Activated naive CD8-positive, alpha-beta T cell treated with anti-CD3 and anti-CD28 coated beads, Interleukin-2, amount 10 ng/mL, durations not matched to agents 7 days and 5 days (primary cell): ENCODE measurements at regions not wholly inside any gene's neighbourhood (a gene's known extent, or its start where the extent isn't known, plus 50 kb on each side); places are given as distances from the start of the nearest gene placed in this dataset.

Experiments
- ATAC-seq: fragments of 150-1000 bp; cut with Tn5 transposase; one replicate; pipeline ENCODE4 v1.10.0; 2021; ENCODE audit warnings: low read depth, moderate library complexity
- POLR2A ChIA-PET: fragments of 350-600 bp; sonication (Branson Sonifier 250); formaldehyde crosslinking; loops from one replicate; lab custom pipeline; 2021; ENCODE audit warnings: antibody characterized with exemption; lab: Charles Lee
- DNase-seq: peaks from one replicate; pipeline ENCODE4 v3.0.0; 2021
- H3K27ac Mint-ChIP-seq: one replicate; pipeline ENCODE4 v1.8.0; 2022; ENCODE audit warnings: mild to moderate bottlenecking, mixed read lengths
- H3K27me3 Mint-ChIP-seq: one replicate; pipeline ENCODE4 v1.8.0; 2022; ENCODE audit warnings: mild to moderate bottlenecking, moderate library complexity, mixed read lengths
- H3K36me3 Mint-ChIP-seq: one replicate; pipeline ENCODE4 v1.8.0; 2021; ENCODE audit warnings: mild to moderate bottlenecking, mixed read lengths
- H3K4me1 Mint-ChIP-seq: one replicate; pipeline ENCODE4 v1.8.0; 2021; ENCODE audit warnings: mixed read lengths
- H3K4me3 Mint-ChIP-seq: one replicate; pipeline ENCODE4 v1.8.0; 2022; ENCODE audit warnings: mild to moderate bottlenecking, moderate library complexity, mixed read lengths
- H3K9me3 Mint-ChIP-seq: one replicate; pipeline ENCODE4 v1.8.0; 2021; ENCODE audit warnings: mixed read lengths

GRCh38 chr3:40992023-40992422 lies 207.3 kb upstream of the CTNNB1 start:
- no peak overlapping the region for H3K4me3 Mint-ChIP-seq
- POLR2A ChIA-PET: no interaction called here
- no peak overlapping the region for H3K27ac Mint-ChIP-seq
- peaks cover 20% of the 10 kb centered on the region for H3K27me3 Mint-ChIP-seq
- no peaks in the 10 kb centered on the region for H3K4me1 Mint-ChIP-seq
- DNase-seq (no peak), ATAC-seq (no peak)
- H3K9me3 Mint-ChIP-seq: no peaks in the 10 kb centered on the region
- H3K36me3 Mint-ChIP-seq: no peaks in the 10 kb centered on the region

DNA sequence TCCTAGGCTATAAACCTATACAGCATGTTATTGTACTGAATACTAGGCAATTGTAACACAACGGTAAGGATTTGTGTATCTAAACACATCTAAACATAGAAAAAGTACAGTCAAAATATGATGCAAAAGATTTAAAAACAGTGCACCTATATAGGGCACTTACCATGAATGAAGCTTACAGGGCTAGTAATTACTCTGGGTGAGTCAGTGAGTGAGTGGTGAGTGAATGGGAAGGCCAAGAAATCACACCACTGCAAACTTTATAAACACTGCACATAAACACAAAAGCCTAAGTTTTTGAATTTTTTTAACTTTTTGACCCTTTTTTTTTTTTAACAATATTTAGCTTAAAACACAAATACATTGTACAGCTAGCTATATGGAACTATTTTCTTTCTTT lies 204.7 kb upstream of the CTNNB1 start:
- no peak for DNase-seq
- H3K4me1 Mint-ChIP-seq: no peaks in the 10 kb centered on the region
- H3K36me3 Mint-ChIP-seq: no peaks in the 10 kb centered on the region
- H3K27ac Mint-ChIP-seq: no peak overlapping the region
- ATAC-seq: no peak
- H3K9me3 Mint-ChIP-seq: no peaks in the 10 kb centered on the region
- POLR2A ChIA-PET: no interaction called here
- H3K27me3 Mint-ChIP-seq: peaks cover 12% of the 10 kb centered on the region
- H3K4me3 Mint-ChIP-seq: no peak overlapping the region

GRCh38 chr3:40995271-40995670 lies 204.0 kb upstream of the CTNNB1 start:
- H3K36me3 Mint-ChIP-seq: no peaks in the 10 kb centered on the region
- no peaks in the 10 kb centered on the region for H3K4me1 Mint-ChIP-seq
- ATAC-seq (no peak), DNase-seq (no peak)
- no peaks in the 10 kb centered on the region for H3K9me3 Mint-ChIP-seq
- POLR2A ChIA-PET: no interaction called here
- peaks cover 8% of the 10 kb centered on the region for H3K27me3 Mint-ChIP-seq
- H3K27ac Mint-ChIP-seq: no peak overlapping the region
- no peak overlapping the region for H3K4me3 Mint-ChIP-seq

GRCh38 chr3:40996382-40996781 lies 202.9 kb upstream of the CTNNB1 start:
- H3K4me3 Mint-ChIP-seq: no peak overlapping the region
- H3K36me3 Mint-ChIP-seq: no peaks in the 10 kb centered on the region
- POLR2A ChIA-PET: no interaction called here
- H3K27me3 Mint-ChIP-seq: peaks cover 8% of the 10 kb centered on the region
- H3K27ac Mint-ChIP-seq: no peak overlapping the region
- DNase-seq (no peak), ATAC-seq (no peak)
- no peaks in the 10 kb centered on the region for H3K4me1 Mint-ChIP-seq
- no peaks in the 10 kb centered on the region for H3K9me3 Mint-ChIP-seq

GRCh38 chr3:40996827-40997710 lies 202.2 kb upstream of the CTNNB1 start:
- Mint-ChIP-seq H3K4me3 (no peak overlapping the region), H3K27ac (no peak overlapping the region), H3K4me1 (no peaks in the 10 kb centered on the region), H3K36me3 (no peaks in the 10 kb centered on the region), H3K27me3 (peaks cover 8% of the 10 kb centered on the region), H3K9me3 (no peaks in the 10 kb centered on the region)
- ATAC-seq (no peak), DNase-seq (no peak)
- POLR2A ChIA-PET: no interaction called here

GRCh38 chr3:40997711-40998519 lies 201.4 kb upstream of the CTNNB1 start:
- no peaks in the 10 kb centered on the region for H3K9me3 Mint-ChIP-seq

DNA sequence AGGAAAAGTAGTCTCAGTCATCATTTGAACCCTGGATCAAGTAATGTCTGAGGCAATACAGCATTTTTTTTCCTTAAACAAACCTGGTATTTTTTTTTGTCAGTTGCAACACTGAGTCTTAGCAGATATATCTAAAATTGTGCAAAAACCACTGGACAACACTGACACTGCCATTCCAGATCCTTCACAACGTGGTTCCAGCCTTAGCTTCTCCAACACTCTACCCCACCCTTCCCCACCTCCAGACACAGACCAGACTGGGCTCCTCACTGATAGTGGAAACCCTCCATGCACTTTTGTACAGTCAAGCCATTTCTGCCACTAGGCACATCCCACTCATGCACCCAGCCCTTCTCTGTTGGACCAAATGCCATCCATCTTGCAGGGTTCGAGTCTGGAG lies 199.6 kb upstream of the CTNNB1 start:
- Mint-ChIP-seq H3K27ac (no peak overlapping the region), H3K9me3 (no peaks in the 10 kb centered on the region), H3K4me1 (no peaks in the 10 kb centered on the region), H3K4me3 (no peak overlapping the region), H3K36me3 (no peaks in the 10 kb centered on the region), H3K27me3 (no peaks in the 10 kb centered on the region)
- no peak for ATAC-seq
- POLR2A ChIA-PET: no interaction called here
- no peak for DNase-seq

More at GRCh38 chr3:40997711-40998519, 201.4 kb upstream of the CTNNB1 start:
- DNase-seq: no peak
- Mint-ChIP-seq H3K4me3 (no peak overlapping the region), H3K27ac (no peak overlapping the region), H3K36me3 (no peaks in the 10 kb centered on the region), H3K27me3 (peaks cover 8% of the 10 kb centered on the region), H3K4me1 (no peaks in the 10 kb centered on the region)
- no peak for ATAC-seq
- POLR2A ChIA-PET: no interaction called here

DNA sequence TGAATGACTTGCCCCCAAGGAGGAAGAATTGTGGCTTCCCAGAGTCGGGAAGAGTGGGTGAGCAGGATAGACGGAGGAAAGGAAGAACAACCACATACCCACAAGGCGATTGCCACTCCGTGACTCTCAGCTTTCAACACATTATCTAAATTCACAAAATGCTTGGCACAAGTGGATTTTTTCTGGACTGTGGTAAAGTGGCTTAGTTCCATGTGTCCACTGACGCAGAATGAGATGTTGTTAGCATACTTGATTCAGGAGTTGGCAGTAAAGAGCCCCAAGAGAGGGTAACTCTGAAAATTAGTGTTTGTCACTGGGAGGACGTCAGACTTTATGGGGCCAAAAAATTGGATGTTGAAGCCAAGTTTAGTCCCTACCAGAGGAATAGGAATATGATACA lies 198.8 kb upstream of the CTNNB1 start:
- H3K36me3 Mint-ChIP-seq: no peaks in the 10 kb centered on the region
- H3K27ac Mint-ChIP-seq: no peak overlapping the region
- no peak for DNase-seq
- H3K4me3 Mint-ChIP-seq: no peak overlapping the region
- ATAC-seq: no peak
- no peaks in the 10 kb centered on the region for H3K9me3 Mint-ChIP-seq
- H3K4me1 Mint-ChIP-seq: no peaks in the 10 kb centered on the region
- POLR2A ChIA-PET: no interaction called here
- no peaks in the 10 kb centered on the region for H3K27me3 Mint-ChIP-seq

GRCh38 chr3:41001556-41001955 lies 197.7 kb upstream of the CTNNB1 start:
- Mint-ChIP-seq H3K36me3 (no peaks in the 10 kb centered on the region), H3K4me3 (no peak overlapping the region), H3K4me1 (no peaks in the 10 kb centered on the region), H3K27me3 (peaks cover under 1% of the 10 kb centered on the region), H3K27ac (no peak overlapping the region), H3K9me3 (no peaks in the 10 kb centered on the region)
- ATAC-seq (no peak), DNase-seq (no peak)
- POLR2A ChIA-PET: no interaction called here

DNA sequence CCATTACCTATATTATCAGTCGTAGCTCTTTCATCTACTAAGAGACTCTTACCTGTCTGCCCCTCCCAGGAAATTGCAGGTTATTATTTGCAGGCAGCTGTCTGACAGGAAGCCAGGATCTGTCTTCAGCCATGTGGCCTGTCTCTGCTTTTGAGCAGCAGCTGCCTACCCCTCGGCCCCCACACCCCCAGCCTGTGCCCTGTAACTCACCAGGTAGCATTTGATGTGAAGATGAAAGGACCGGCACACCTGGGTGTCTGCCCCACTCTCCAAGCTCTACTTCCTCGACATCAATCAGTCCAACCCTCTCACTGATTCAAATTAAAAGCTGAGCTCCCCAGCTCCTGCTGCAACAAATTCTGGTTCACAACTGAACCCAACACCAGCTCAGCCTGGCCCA lies 197.2 kb upstream of the CTNNB1 start:
- DNase-seq: no peak
- peaks cover 3% of the 10 kb centered on the region for H3K27me3 Mint-ChIP-seq
- no peak overlapping the region for H3K4me3 Mint-ChIP-seq
- POLR2A ChIA-PET: no interaction called here
- no peaks in the 10 kb centered on the region for H3K4me1 Mint-ChIP-seq
- no peak overlapping the region for H3K27ac Mint-ChIP-seq
- H3K9me3 Mint-ChIP-seq: no peaks in the 10 kb centered on the region
- no peaks in the 10 kb centered on the region for H3K36me3 Mint-ChIP-seq
- no peak for ATAC-seq

DNA sequence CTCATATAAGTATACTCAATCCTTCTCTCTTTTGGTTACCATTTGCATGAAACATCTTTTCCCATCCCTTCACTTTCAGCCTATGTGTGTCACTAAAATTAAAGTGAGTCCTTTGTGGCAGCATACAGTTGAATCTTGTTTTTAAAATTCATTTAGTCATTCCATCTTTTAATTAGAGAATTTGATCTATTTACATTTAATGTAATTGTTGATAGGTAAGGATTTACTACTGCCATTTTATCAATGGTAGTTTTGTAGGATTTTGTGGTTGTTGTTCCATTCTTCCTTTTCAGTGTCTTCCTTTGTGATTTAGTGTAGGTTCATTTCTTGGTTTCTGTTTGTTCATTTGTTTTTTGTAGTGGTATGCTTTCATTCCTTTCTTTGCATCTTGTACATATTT lies 191.9 kb upstream of the CTNNB1 start:
- H3K27me3 Mint-ChIP-seq: peaks cover 3% of the 10 kb centered on the region
- no peaks in the 10 kb centered on the region for H3K4me1 Mint-ChIP-seq
- H3K36me3 Mint-ChIP-seq: peaks cover 1% of the 10 kb centered on the region
- H3K4me3 Mint-ChIP-seq: no peak overlapping the region
- DNase-seq (no peak), ATAC-seq (no peak)
- H3K27ac Mint-ChIP-seq: no peak overlapping the region
- POLR2A ChIA-PET: no interaction called here
- peaks cover 9% of the 10 kb centered on the region for H3K9me3 Mint-ChIP-seq

DNA sequence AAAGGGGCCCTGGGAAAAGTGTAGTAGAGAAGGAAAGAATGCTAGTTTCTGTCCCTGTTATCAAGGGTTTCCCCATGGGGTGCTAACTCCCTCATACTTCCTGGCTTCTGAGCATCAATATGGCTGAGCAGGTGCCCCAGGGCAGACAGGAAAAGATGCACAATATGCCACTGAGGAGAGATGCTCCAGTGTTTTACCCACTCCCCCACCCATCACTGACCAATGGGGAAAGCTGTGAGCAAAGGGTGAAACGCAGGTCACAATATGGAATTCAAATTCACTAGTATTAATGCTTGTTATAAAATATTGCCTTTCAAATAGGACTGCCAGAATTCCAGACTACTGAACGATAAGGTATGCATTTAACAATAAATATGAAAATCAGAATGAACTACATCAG lies 187.5 kb upstream of the CTNNB1 start:
- Mint-ChIP-seq H3K36me3 (peaks cover 1% of the 10 kb centered on the region), H3K27me3 (peaks cover 3% of the 10 kb centered on the region), H3K9me3 (peaks cover 9% of the 10 kb centered on the region), H3K4me3 (no peak overlapping the region), H3K27ac (no peak overlapping the region), H3K4me1 (no peaks in the 10 kb centered on the region)
- DNase-seq (no peak), ATAC-seq (no peak)
- POLR2A ChIA-PET: no interaction called here

- peaks cover 11% of the 10 kb centered on the region for H3K27me3 Mint-ChIP-seq
- no peaks in the 10 kb centered on the region for H3K9me3 Mint-ChIP-seq
- POLR2A ChIA-PET: no interaction called here
- H3K36me3 Mint-ChIP-seq: no peaks in the 10 kb centered on the region
- H3K4me3 Mint-ChIP-seq: no peak overlapping the region
- H3K4me1 Mint-ChIP-seq: no peaks in the 10 kb centered on the region
- ATAC-seq (no peak), DNase-seq (no peak)
- H3K27ac Mint-ChIP-seq: no peak overlapping the region
Measured at GRCh38 chr3:41018855-41019254, 180.4 kb upstream of the CTNNB1 start.
